CD4-positive, alpha-beta T cell treated with Interleukin-21 for 1 hour (primary cell): ENCODE measurements at regions not wholly inside any gene's neighbourhood (a gene's known extent, or its start where the extent isn't known, plus 50 kb on each side); places are given as distances from the start of the nearest gene placed in this dataset.

Experiments used
- DNase-seq: peaks from one replicate; pipeline ENCODE4 v3.0.0-alpha.2; 2020

DNA sequence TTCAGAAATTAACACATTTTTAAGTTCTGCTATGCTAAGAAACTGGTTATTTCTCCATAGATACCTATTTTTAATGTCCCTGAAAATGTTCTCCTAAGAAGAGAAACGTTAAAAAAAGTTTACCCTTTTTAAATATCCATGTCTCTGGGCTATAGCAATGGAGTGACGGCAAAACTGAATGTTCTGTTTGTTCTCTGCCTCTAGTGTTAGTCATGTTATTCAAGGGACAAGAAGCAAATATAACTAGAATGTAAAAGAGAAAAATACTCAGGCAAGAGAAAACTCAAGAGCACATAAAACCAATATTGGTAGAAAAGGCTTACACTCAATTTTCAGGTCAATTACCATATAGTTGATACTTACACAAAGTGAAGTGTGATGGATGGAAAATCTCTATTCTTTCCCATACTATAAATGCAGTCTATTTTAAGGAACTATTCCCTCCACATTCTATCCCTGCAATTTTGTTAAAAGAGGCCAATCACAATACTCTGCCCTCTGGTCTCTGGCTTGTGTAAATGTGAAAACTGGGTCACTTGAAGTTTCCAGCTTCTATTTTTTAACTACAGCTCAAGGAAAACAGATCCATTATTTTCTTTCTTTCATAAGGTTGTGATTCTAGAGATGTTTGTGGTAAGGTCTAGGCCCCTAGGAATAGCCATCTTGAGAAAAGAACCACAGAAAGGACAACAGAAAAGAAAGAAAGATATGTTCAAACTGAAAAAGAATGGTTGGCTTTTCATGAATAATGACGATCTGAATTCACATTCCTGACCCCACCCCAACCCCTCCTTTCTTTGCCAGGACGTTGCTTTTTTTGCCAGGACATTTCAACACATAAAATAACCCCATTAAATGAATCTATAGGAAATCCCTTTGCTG, 200.3 kb upstream of the FAM83B start:
- no peak for DNase-seq

DNA sequence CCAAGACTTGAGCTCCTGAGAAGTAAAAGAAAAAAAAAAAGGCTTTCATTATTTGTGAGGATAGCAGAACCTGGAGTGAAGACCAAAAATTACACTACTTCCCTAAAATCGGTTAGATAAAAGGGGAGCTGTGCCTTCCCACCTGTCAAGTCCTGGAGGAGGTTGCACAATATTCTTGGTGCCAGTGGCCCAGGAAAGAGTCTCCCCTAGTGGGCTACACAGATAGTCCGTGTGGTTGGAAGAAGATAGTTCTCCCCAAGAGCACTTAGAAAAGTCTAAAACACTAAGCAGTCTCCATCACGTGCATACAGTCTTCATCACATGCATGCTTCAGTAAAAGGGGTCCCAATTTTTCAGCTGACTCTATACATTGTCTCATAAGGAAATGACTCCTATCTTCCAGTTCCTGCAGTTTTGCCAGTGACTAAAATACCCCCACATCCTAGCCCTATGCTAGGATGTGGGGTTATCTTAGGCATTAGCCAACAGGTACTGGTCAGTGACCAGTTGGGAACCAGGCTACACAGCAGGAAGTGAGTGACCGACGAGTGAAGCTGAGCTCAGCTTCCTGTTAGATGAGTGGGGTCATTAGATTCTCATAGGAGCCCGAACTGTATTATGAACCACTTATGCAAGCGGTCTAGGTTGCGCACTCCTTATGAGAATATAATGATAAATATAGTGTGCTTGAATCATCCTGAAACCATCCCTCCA, 199.5 kb upstream of the FAM83B start:
- no peak for DNase-seq

DNA sequence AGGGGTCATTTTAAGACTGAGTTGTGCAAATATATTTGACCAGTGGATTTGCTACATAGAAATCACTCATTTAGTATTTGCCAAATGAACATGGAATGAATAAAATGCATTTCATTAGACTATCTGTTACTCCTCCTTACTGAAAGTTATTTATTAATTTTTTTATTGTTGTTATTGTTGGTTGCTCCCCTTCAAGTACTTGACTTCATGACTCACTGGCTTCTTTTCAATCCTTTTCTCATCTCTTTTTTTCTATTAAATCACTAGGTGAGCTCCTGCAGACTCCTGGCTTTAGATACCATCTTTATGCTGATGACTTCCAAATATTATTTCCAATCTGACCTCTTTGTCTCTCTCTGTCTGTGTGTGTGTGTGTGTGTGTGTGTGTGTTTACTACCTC, 192.2 kb upstream of the FAM83B start:
- DNase-seq: no peak

DNA sequence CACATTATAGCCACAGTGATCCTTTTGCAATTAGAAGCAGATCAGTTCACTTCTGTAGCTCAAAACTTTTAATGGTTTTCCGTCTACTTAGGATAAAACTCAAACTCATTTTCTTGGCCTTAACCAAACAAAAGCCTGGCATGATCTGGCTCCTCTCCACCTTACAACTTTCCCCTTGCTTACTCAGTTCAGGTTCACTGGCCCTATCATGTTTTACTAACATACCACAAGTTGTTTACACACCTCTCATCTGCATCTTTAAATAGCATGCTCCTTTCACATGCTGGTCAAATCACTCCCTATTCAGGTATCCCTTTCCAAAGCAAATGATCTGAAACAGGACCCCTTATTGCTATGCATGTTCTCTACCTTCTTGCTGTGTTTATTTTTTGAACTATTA, 191.4 kb upstream of the FAM83B start:
- DNase-seq: no peak

DNA sequence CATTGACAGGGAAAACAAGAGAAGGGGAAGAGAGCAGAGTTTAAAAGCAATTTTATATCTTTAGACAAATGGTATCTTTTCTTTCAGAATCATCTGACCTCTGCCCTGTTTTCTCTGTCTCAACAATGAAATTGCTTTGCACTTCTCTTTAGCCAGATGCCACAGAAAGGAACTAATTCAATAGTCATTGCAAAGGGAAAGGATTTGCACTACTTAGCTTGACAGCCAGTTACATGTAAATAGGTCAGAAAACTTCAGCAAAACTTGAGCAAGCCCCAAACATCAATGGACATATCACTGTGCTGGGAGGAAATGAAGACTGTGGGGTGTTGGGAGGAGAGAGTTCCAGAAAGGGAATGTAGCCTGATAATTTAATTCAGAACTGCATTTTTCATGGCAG, 181.3 kb upstream of the FAM83B start:
- DNase-seq: no peak

DNA sequence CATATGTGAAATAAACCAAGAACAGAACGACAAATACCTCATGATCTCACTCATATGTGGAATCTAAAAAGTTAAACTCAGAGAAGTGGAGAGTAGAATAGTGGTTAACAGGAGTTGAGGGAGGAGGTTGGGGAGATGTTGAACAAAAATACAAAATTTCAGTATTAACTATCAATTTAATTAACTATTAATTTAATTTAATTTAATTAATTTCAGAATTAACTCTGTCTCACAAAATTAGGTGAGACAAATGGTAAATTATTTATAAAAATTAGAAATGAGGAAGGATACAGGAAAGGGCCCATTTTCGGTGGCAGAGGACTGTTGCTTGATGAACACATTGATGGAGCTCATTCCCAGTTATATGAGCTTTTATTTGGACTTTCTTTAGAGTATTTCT, 166.0 kb upstream of the FAM83B start:
- no peak for DNase-seq

DNA sequence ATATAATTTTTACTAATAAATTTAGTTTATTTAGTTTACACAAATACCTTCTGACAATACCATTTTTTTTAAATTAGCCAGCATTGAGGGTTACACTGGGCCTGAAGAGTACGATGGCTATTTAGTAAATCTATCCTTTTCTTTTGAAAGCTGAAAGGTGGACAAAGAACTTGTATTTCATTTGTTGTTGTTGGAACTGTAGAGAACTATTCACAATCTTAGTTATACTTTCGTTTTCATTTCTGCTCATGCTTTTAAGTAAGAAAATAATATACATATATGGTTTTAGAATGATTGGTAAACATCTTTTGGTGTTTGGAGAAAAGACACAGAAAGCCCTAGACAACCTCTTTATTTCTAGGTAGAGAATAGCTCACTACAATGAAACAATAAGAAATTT, 165.3 kb upstream of the FAM83B start:
- no peak for DNase-seq

DNA sequence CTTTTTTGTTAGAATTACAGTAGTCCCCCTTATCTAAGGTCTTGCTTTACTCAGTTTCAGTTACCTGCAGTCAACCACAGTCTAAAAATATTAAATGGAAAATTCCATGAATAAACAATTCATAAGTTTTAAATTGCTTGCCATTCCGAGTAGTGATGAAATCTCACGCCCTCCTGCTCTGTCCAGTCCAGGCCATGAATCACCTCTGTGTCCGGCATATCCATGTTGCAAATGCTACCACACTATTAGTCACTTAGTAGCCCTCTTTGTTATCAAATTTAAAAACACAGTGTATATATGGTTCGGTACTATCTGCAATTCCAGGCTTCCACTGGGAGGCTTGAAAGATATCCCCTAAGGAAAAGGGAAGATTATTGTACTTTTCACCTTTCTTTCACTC, 164.6 kb upstream of the FAM83B start:
- no peak for DNase-seq

DNA sequence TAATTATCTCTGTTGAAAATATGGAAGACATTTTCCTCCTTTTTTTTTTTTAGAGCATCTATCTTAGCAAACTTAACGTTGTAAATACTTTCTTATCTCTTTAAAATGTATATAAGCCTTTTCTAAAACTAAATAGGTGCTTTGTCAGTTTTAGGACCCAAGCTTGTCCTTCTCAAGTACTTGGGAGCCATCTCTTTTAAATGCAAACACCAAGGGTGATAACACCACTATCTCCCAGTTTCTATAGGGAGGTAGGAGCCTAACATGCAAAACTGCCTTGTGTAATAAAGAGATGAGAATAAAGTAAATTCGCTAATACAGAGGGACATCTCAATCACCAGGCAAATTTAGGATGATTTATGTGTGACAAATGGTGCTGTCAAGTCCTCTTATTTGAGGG, 157.0 kb upstream of the FAM83B start:
- no peak for DNase-seq

DNA sequence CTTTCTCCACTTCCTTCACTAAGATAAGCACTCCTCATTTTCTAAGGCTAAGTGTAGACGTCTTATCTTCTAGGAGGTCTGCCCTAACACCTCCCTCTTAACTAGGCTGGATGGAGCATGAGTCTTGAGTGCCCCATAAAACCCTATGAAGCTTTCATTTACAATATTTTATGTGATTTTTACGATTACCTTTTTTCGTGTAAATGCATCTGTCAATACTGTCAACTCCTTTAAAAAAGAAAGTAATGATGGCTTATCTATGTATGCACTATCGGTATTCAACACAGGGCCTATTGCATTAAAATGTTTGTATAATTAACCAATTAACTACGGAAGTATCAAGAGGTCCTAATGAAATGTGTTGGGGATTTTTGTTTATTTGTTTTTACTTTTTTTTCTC, 156.0 kb upstream of the FAM83B start:
- no peak for DNase-seq

DNA sequence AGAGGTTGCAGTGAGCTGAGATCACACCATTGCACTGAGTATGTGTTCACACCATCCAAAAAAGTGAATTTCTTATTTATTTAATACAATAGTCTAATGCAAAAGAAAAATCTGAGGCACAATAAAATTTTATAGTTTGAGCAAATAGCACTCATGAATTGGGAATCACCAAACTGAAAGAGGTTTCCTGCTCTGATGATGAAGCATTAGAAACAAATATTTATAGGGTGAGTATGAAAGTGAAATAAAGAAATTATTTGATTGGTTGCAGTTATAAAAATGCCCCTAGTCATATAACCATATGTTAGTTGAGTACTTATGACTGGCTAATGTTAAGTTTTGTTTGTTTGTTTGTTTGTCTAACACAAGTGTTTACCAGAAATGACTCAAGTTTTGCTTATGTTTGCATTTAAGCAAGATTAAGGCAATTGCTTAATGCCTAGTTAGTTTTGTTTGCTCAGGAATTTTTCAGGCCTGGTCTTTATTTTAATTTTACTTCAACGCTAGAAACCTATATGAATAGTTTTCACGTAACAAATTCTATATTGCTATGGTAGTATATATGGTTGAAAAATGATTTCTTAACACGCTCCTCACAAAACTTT, 151.5 kb upstream of the FAM83B start:
- no peak for DNase-seq

DNA sequence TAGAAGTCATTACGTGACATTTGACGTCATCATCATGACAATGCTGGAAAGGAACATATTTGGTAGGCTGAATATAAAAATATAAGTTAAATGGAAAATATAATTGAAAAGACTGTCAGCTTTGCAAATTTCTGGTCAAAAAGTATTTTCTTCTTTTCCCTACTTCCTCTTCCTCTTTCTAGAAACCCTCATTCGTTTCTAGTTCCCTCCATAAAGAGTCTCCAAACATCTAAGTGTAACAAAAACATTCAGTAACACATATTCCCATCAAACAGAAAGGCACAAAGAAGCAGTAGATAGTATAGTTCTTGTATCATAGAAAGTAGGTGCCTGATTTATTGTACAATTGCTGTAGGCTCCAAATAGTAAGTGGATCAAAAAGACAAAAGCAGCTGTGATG, 150.8 kb upstream of the FAM83B start:
- DNase-seq: no peak

DNA sequence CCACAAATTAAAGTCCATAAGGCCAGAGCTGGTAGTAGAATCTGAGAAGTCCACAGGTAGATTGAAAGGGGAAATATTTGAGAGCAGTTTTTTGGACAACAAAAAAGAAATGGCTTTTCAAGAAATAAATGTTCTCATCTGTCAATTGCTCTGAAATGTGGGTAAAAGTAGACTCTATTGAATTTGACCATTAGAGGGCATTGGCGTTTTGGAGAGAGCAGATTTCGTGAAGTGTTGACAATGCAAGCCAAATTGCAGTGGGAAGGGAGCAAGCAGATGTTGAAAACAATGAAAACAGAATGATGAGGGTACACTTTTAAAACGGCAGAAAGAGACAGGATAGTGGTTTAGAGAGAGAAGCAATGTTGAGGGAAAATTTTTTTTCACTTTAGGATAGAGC, 149.1 kb upstream of the FAM83B start:
- DNase-seq: no peak

DNA sequence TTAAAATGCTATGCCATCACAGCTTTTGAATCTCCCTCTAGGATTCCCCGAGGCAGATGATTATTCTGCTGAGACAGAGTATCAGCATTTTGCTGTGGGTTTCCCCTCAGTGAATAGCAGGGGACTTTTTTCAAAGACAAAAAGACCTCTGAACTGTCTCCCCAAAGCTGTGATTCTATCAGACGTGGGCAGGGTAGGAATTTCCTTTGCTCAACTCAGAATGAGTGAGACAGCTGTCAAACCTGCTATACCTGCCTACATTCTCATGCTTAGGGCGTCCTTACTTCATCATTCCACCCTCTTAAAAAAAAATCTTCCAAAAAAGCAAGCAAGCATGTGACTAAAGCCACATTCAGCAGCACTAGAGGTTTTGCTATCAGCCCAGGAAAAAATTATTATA, 147.6 kb upstream of the FAM83B start:
- DNase-seq: no peak

DNA sequence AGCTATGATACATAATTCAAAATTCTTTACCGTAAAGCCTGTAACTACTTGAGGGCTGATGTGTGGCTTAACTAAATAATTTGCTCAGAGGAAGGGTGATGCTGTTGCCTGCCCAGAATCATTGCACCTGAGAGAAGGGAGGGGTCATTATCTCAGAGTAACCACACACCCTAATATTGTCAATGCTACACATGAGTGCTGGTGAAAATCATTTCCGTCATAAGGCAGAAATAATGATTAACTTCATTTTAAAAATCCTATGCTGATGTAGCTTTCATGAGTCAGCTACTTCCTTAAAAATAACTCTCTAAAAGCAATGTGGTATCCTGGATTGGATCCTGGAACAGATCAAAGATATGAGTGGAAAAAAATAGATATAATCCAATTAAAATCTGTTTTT, 146.4 kb upstream of the FAM83B start:
- no peak for DNase-seq

DNA sequence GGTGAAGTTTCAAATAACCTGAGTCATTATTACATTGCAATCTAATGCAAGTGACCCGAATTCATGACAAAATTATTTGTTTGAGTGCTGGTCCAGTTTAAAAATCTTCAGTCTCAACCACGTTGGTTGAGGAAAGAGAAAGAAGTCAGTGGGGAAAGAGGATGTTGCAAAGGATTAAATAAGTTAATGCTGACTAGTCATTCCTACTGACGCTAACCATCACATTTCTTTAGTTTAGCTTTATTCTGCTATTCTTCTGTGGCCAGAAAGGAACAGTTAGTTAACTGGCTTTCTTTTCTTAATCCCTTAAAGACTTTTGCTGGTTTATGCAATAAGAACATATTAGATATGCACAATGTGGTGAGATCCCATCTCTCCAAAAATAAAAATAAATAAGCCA, 143.8 kb upstream of the FAM83B start:
- no peak for DNase-seq

DNA sequence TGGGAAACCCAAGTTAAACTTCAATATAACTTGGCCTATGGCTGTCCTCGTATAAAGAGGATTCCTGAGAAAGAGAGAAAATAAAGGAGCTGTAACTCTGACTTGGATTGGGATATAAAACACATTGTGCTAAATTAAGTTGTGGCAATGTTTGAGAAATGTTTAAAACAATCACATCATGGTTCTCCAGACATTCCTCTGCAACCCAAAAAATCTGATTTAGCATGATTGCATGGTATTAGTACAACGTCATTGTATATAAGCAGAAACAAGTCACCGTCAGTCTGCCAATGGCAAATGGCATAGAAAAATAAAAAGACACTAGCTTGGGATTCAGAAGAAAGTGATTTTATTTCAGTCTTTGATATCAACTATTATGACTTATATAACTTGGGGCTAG, 140.2 kb upstream of the FAM83B start:
- no peak for DNase-seq

DNA sequence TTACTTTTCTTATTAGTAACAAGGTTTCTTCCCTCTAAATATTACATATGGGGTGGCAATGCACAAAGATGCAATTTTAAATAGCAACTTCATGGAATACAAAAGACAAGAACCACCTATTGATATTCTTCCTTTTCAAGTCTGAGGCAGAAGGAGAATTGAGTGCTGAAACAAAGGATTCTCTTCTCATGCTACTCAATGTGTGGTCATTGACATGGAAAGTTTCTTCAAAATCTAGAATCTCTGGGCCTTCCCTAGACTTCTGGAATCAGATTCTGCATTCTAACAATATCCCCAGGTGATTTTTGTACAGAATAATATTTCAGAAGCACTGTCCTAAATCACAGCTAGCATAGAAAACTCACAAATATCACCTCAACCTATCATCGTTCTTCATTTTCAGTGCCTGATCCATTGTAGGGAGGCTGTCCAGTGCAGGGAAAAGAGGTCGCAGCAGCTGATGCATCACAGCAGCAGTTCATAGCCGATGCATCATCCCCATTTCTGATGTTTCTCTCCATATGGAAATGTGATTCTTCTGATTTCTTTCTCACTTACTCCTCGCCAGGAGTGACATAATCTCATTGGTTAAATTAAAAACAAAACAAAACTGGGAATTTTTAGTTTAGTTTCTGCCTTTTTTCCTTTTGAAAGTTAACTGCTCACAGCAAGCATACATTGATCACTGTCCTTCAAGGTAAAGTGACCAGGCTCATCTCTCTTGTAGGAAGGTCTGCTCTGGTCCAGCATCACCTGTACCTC, 139.5 kb upstream of the FAM83B start:
- no peak for DNase-seq

DNA sequence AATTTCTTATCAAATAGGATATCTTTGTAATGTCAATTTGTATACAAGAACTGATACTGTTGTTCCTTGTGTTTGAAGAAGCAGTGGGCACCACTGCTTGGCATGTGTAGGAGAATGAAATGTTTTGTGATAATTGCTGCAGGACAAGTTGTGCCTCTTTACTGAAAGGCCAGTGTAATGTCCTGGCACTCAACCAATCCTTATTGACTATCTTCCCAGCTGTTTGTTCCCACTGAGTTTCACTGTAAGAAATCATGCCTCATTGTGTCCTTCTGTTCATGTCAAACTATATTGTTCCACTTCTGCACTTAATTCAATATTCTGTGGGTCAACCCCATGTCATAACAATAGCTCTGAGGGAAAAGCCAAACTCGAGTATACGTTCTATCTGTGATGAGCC, 136.1 kb upstream of the FAM83B start:
- no peak for DNase-seq

DNA sequence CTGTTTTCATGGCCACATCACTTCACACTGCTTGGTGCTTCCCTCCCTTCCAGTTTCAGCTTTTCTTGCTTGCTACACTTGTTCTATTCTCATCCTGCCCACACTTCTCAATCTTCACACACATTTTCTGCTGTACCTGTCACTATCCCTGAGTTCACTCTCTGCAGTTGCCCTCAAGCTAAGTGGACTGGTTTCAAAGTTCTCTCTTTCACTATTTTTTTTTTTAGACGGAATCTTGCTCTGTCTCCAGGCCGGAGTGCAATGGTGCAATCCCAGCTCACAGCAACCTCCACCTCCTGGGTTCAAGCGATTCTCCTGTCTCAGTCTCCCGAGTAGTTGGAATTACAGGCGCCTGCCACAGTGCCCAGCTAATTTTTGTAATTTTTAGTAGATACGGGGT, 130.6 kb upstream of the FAM83B start:
- DNase-seq: no peak

DNA sequence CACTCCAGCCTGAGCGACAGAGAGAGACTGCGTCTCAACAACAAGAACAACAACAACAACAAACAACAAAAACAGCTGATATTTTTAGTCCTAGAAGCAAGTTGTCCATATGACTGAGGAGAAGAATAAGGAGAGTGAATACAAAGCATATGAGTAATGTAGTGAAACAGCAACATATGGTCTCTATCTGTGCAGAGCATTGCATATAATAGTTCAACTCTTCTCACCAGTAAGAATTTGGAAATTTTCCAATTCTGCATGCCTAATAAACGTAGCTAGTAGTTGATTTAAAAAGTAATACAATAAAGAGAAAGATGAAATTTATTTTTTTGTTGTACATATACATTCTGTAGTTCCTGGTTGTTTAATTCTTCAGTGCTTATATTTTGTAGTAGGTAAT, 129.7 kb upstream of the FAM83B start:
- DNase-seq: no peak

DNA sequence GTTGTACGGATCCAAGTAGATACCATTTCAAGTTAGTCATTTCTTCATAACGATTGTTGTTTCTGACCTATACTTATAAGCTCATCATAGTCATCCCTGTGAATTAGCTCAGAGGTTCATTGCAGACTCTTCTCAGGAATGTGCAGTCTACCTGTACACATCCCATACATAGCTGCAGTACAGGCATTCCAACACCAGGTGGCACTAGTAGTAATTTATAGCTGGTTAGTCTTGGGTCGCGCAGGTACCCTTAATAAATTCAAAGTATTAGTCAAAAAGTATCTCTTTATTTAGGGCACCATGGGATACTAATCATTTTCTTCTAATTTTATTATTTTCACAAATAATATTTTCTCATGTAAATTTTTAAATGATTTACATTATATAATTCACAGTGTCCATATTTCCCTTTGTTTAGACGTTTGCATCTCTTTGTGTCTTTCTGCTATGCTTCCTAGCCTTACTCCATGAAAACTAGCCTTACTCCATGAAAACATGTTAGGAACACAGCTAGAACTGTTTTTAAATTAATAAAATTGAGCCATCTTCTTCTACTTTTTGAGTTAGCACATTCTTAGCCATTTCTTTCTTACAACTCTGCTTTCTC, 128.6 kb upstream of the FAM83B start:
- peak; percentile 37 for DNase-seq

DNA sequence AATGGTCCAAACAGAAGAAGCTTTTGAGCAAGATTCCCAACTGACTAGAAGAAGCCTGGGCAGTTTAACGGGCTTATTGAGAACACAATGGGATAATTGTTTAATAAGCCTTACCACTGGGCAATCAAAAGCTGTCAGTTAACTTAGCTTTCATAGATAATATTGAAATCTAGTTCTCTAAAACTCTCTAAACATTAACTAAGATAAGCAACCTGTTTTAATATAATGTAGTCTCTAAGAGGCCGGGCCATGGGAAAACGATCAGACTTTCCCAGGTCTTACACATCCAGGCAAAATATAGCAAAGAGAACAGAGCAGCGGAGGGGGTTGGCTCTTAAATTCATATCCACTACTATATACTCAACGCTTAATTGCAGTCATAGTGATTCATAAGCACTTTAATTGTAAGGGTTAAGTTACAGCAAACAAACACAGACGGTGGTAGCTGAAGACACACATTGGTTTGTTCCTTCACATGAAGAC, 128.0 kb upstream of the FAM83B start:
- DNase-seq: no peak
